B cell (primary cell): ENCODE measurements at regions not wholly inside any gene's neighbourhood (a gene's known extent, or its start where the extent isn't known, plus 50 kb on each side); places are given as distances from the start of the nearest gene placed in this dataset. TPM values are rescaled to one million over a fixed set of nuclear protein-coding genes. Genes with fewer than 3 reads are reported as not detected.

Experiments used
- ATAC-seq: fragments of 200-7000 bp; cut with Tn5 transposase; one replicate; pipeline ENCODE4 v1.10.0; 2021; ENCODE audit warnings: low read depth, mild to moderate bottlenecking, moderate number of reproducible peaks, moderate library complexity
- CTCF ChIA-PET: fragments of 350-600 bp; sonication (Branson Sonifier 250); formaldehyde crosslinking; loops from one replicate; lab custom pipeline; 2021; ENCODE audit warnings: antibody characterized with exemption, inconsistent platforms; lab: Charles Lee
- POLR2A ChIA-PET: fragments of 350-600 bp; sonication (Branson Sonifier 250); formaldehyde crosslinking; loops from one replicate; lab custom pipeline; 2021; ENCODE audit warnings: antibody characterized with exemption; lab: Charles Lee
- DNase-seq: peaks from one replicate; pipeline ENCODE4 v3.0.0; 2013
- H2AFZ ChIP-seq: 2 replicates; pipeline ENCODE4 v1.6.1; 2012; ENCODE audit warnings: mild to moderate bottlenecking, low read depth, low read length; ENCODE audit not compliant: insufficient read depth, poor library complexity, severe bottlenecking
- H3K27ac ChIP-seq, 2 donors: 1 replicate in 1 of 2; 2 replicates in 1 of 2; pipeline ENCODE4 v1.5.1; 2012 to 2013; ENCODE audit warnings: low read length in 2 of 2, mild to moderate bottlenecking in 2 of 2, moderate library complexity in 1 of 2
- H3K27me3 ChIP-seq, 4 experiments: fragments of 200-600 bp in 1 of 4; sonication (generic) in 1 of 4; replicated peaks in 1 of 4; 1 replicate in 2 of 4; 2 replicates in 2 of 4; pipeline versions ENCODE4 v1.6.1 to v1.7.0; 2013 to 2016; ENCODE audit warnings: low read length in 3 of 4, mild to moderate bottlenecking in 2 of 4, mixed read lengths in 1 of 4, moderate library complexity in 1 of 4; ENCODE audit not compliant: insufficient read depth in 4 of 4, control insufficient read depth in 3 of 4; ENCODE audit errors: control extremely low read depth in 1 of 4
- H3K36me3 ChIP-seq, 2 experiments: replicated peaks in 1 of 2; 1 replicate in 1 of 2; 2 replicates in 1 of 2; pipeline versions ENCODE4 v1.6.1 to v1.7.1; 2013; ENCODE audit warnings: low read length in 1 of 2; ENCODE audit not compliant: insufficient read depth in 2 of 2, control insufficient read depth in 1 of 2; ENCODE audit errors: control extremely low read depth in 1 of 2, extremely low read depth in 1 of 2
- H3K4me1 ChIP-seq, 2 donors: fragments of 200-600 bp in 1 of 2; sonication (generic) in 1 of 2; 1 replicate in 1 of 2; 2 replicates in 1 of 2; pipeline versions ENCODE4 v1.5.1 to v1.6.1; 2013 to 2017; ENCODE audit warnings: low read length in 2 of 2; ENCODE audit not compliant: control insufficient read depth in 2 of 2, insufficient read depth in 2 of 2
- H3K4me2 ChIP-seq: replicated peaks from 2 replicates; pipeline ENCODE3; 2012; ENCODE audit warnings: mild to moderate bottlenecking, low read depth, low read length; ENCODE audit not compliant: poor library complexity, severe bottlenecking
- H3K4me3 ChIP-seq, 5 experiments: fragments of 200-600 bp in 1 of 5; sonication (generic) in 1 of 5; 1 replicate in 3 of 5; 2 replicates in 2 of 5; pipeline versions ENCODE4 v1.5.1 to v1.7.0; 2011 to 2016; ENCODE audit warnings: low read length in 4 of 5, mild to moderate bottlenecking in 4 of 5, low read depth in 2 of 5, control low read depth in 1 of 5, moderate library complexity in 1 of 5; ENCODE audit not compliant: insufficient read depth in 1 of 5; ENCODE audit errors: control extremely low read depth in 1 of 5, extremely low read depth in 1 of 5
- H3K79me2 ChIP-seq: fragments of 200-600 bp; sonication (generic); one replicate; pipeline ENCODE4 v1.6.0; 2016; ENCODE audit warnings: low read length; ENCODE audit not compliant: control insufficient read depth, insufficient read depth
- H3K9ac ChIP-seq: fragments of 200-600 bp; sonication (generic); 2 replicates; pipeline ENCODE4 v1.6.1; 2017; ENCODE audit warnings: mild to moderate bottlenecking, low read length, moderate library complexity
- H3K9me3 ChIP-seq, 3 donors: one replicate each; pipeline versions ENCODE4 v1.6.1 to v1.7.1; 2013; ENCODE audit warnings: low read length in 2 of 3; ENCODE audit not compliant: control insufficient read depth in 2 of 3, insufficient read depth in 1 of 3; ENCODE audit errors: control extremely low read depth in 1 of 3
- H4K20me1 ChIP-seq: 2 replicates; pipeline ENCODE4 v1.6.0; 2012; ENCODE audit warnings: mild to moderate bottlenecking, low read length; ENCODE audit not compliant: insufficient read depth, control insufficient read depth, poor library complexity, severe bottlenecking
- H3K27ac Mint-ChIP-seq: one replicate; pipeline ENCODE4 v1.8.0; 2021; ENCODE audit warnings: mixed read lengths
- H3K27me3 Mint-ChIP-seq: one replicate; pipeline ENCODE4 v1.8.0; 2021; ENCODE audit warnings: mixed read lengths
- H3K4me1 Mint-ChIP-seq: one replicate; pipeline ENCODE4 v1.8.0; 2021; ENCODE audit warnings: mixed read lengths
- H3K4me3 Mint-ChIP-seq: one replicate; pipeline ENCODE4 v1.8.0; 2021; ENCODE audit warnings: mixed read lengths
- H3K9me3 Mint-ChIP-seq: one replicate; pipeline ENCODE4 v1.8.0; 2022; ENCODE audit warnings: mixed read lengths; ENCODE audit not compliant: insufficient read depth
- CTCF ChIP-seq: fragments of 200-600 bp; IDR thresholded peaks from one replicate; pipeline ENCODE4 v1.8.0; 2022; ENCODE audit warnings: antibody characterized with exemption, mild to moderate bottlenecking
- EZH2 ChIP-seq: IDR thresholded peaks from 2 replicates; pipeline ENCODE4 v1.6.1; 2012; ENCODE audit warnings: borderline replicate concordance, low read depth, mild to moderate bottlenecking, moderate library complexity, low read length; ENCODE audit not compliant: insufficient read depth, poor library complexity, severe bottlenecking
- WGBS: methylation state at CpG from one replicate; pipeline ENCODE4 v1.1.5; 2013; ENCODE audit warnings: missing lambda C conversion rate; ENCODE audit not compliant: insufficient coverage; 5-methylcytosine and 5-hydroxymethylcytosine counted together
- intact Hi-C: fragments of 100-400 bp; cut with micrococcal nuclease; formaldehyde crosslinking; loops from one replicate; pipeline ENCODE4 v1.10.0; 2022
- small RNA-seq: library from RNA; depleted of rRNA; stranded (forward); fragments of <200 nt; gene quantifications from one replicate; pipeline ENCODE3, GENCODE V24; 2012; ENCODE audit warnings: low replicate concordance, low read depth; ENCODE audit not compliant: insufficient read length

DNA sequence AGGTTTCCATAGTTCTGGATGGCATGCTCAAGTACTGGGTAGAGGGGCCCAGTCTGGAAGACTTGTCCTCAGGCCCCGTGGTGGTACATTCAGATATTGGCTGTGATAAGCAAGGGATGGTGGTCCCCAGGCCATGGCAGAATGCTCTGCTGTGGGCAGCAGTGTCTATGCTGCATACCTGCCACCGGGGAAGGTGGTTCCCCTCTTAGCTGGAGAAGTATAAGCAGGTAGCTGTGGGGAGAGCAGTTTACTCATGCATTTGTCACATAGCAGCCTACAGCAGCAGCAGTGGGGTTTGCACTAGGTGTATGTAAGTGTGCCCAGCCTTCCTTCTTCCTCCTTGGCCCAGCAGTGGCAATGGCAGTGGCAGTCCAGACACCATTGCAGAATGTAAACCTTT lies 69.3 kb upstream of the ADAMTS20 start:
- POLR2A ChIA-PET = no interaction called here
- Mint-ChIP-seq H3K4me3 (no peak overlapping the region), H3K27me3 (no peaks in the 10 kb centered on the region), H3K4me1 (no peaks in the 10 kb centered on the region), H3K27ac (no peak overlapping the region), H3K9me3 (peaks cover 2% of the 10 kb centered on the region)
- Histone ChIP-seq H3K4me1 (no peaks in the 10 kb centered on the region), H3K4me3 (no peak overlapping the region), H3K9me3 (peaks cover 0 to 10% (median 0%) of the 10 kb centered on the region in 3 donors), H3K79me2 (no peaks in the 10 kb centered on the region), H3K27me3 (no peaks in the 10 kb centered on the region), H4K20me1 (no peaks in the 10 kb centered on the region), H2AFZ (no peak overlapping the region), H3K4me2 (no peak overlapping the region), H3K36me3 (no peaks in the 10 kb centered on the region), H3K27ac (no peak overlapping the region), H3K9ac (no peak overlapping the region)
- 82% methylated on average over 2 of the region's 2 CpGs for WGBS
- ATAC-seq (no peak), DNase-seq (no peak)
- TF ChIP-seq CTCF = no peak
- intact Hi-C loops = no loop called here
- CTCF ChIA-PET = no interaction called here

GRCh38 chr12:43602738-43603137 lies 50.7 kb upstream of the ADAMTS20 start:
- ChIA-PET POLR2A (no interaction called here), CTCF (no interaction called here)
- Histone ChIP-seq H3K79me2 (no peaks in the 10 kb centered on the region), H3K9me3 (no peaks in the 10 kb centered on the region), H3K4me1 (no peaks in the 10 kb centered on the region), H3K4me2 (no peak overlapping the region), H3K4me3 (no peak overlapping the region), H2AFZ (no peak overlapping the region), H3K27me3 (no peaks in the 10 kb centered on the region), H3K27ac (no peak overlapping the region), H3K36me3 (no peaks in the 10 kb centered on the region), H4K20me1 (no peaks in the 10 kb centered on the region), H3K9ac (no peak overlapping the region)
- TF ChIP-seq CTCF (no peak), EZH2 (no peak)
- intact Hi-C loops = no loop called here
- Mint-ChIP-seq H3K9me3 (no peaks in the 10 kb centered on the region), H3K27ac (no peak overlapping the region), H3K4me1 (no peaks in the 10 kb centered on the region), H3K4me3 (no peak overlapping the region), H3K27me3 (no peaks in the 10 kb centered on the region)
- WGBS = no CpG with 5 or more reads among the region's 4 CpGs
- no peak for DNase-seq
- ATAC-seq = no peak

Small RNA genes in the stretch of these regions (small RNA-seq; reads per million reads assigned to genes)
- gene AC090525.3 = not detected
